Activated CD8-positive, alpha-beta T cell treated with anti-CD3 and anti-CD28 coated beads for 36 hours (primary cell): ENCODE measurements at regions not wholly inside any gene's neighbourhood (a gene's known extent, or its start where the extent isn't known, plus 50 kb on each side); places are given as distances from the start of the nearest gene placed in this dataset.

ENCODE experiments used
- ATAC-seq: fragments of 200-7000 bp; cut with Tn5 transposase; one replicate; pipeline ENCODE4 v1.10.0; 2021; ENCODE audit warnings: mild to moderate bottlenecking, moderate library complexity
- CTCF ChIA-PET: fragments of 350-600 bp; sonication (Branson Sonifier 250); formaldehyde crosslinking; loops from one replicate; lab custom pipeline; 2021; ENCODE audit warnings: antibody characterized with exemption; lab: Charles Lee
- POLR2A ChIA-PET: fragments of 350-600 bp; sonication (Branson Sonifier 250); formaldehyde crosslinking; loops from one replicate; lab custom pipeline; 2021; ENCODE audit warnings: antibody characterized with exemption; lab: Charles Lee
- DNase-seq: peaks from one replicate; pipeline ENCODE4 v3.0.0-alpha.2; 2020
- H3K27ac Mint-ChIP-seq: one replicate; pipeline ENCODE4 v1.8.0; 2021; ENCODE audit warnings: mild to moderate bottlenecking, mixed read lengths
- H3K27me3 Mint-ChIP-seq: one replicate; pipeline ENCODE4 v1.8.0; 2021; ENCODE audit warnings: mixed read lengths
- H3K36me3 Mint-ChIP-seq: one replicate; pipeline ENCODE4 v1.8.0; 2021; ENCODE audit warnings: low read depth, mixed read lengths
- H3K4me1 Mint-ChIP-seq: one replicate; pipeline ENCODE4 v1.8.0; 2021; ENCODE audit warnings: low read depth, mixed read lengths
- H3K4me3 Mint-ChIP-seq: one replicate; pipeline ENCODE4 v1.8.0; 2021; ENCODE audit warnings: mild to moderate bottlenecking, moderate library complexity, mixed read lengths
- H3K9me3 Mint-ChIP-seq: one replicate; pipeline ENCODE4 v1.8.0; 2021; ENCODE audit warnings: mixed read lengths
- CTCF ChIP-seq: fragments of 200-600 bp; IDR thresholded peaks from one replicate; pipeline ENCODE4 v1.8.0; 2022; ENCODE audit warnings: antibody characterized with exemption, mild to moderate bottlenecking
- intact Hi-C: fragments of 100-400 bp; cut with micrococcal nuclease; formaldehyde crosslinking; loops from one replicate; pipeline ENCODE4 v1.10.0; 2022

DNA sequence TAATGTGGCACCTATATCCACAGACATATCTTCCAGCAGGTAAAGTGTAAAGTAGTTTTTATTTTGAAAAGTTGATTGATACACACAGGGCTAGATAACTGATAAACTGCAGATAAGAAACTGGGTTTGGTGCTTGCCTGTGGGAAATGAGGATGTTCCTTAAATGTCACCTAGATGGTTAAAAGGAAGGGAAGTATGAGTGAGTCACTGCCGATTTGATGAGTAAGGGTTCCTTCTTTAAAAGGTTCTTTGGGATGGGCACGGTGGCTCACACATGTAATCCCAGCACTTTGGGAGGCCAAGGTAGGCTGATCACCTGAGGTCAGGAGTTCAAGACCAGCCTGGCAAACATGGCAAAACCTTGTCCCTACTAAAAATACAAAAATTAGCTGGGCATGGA is 73.8 kb upstream of the FRY start:
- Mint-ChIP-seq H3K4me1 (no peaks in the 10 kb centered on the region), H3K36me3 (no peaks in the 10 kb centered on the region), H3K27ac (no peak overlapping the region), H3K4me3 (no peak overlapping the region), H3K27me3 (no peaks in the 10 kb centered on the region), H3K9me3 (no peaks in the 10 kb centered on the region)
- no peak for TF ChIP-seq CTCF
- POLR2A ChIA-PET = no interaction called here
- intact Hi-C loops = no loop called here
- no peak for ATAC-seq
- DNase-seq = no peak
- CTCF ChIA-PET = interaction anchor here (1.3 kb wide), 1 partner anchor 48 kb away, joined by 3 read pairs; no protein-coding TSS in a partner anchor

DNA sequence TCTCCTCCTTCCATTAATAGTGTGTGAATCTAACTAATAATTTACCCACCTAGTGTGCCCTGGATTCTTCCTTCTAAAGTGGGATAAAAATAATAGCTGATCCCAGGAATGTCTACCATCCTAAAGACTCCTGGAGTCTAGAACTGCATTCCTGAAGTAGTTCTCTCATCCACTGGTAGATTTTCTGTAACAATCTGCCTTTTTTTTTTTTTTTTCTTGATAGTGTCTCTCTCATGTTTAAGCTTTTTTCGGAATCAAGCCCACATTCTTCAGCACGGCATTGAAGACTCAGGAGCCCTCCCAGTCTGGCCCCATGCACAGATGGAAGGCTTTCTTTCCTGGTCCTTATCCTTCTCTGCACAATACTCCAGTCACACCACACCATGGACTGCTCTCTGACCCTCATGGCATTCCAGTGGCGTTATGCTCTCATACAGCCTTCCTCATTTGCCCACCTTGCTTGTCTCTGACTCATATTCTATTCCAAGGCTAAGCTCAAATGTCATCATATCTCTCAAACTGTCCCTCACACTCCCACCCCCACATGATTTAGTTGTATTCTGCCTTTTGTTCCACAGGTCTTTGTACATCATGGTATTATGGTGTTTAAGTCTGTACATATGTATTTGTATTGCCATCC is 68.7 kb upstream of the FRY start:
- DNase-seq = no peak
- no peaks in the 10 kb centered on the region for H3K4me1 Mint-ChIP-seq
- ATAC-seq = no peak
- H3K27me3 Mint-ChIP-seq = peaks cover 3% of the 10 kb centered on the region
- intact Hi-C loops = no loop called here
- H3K4me3 Mint-ChIP-seq = no peak overlapping the region
- H3K9me3 Mint-ChIP-seq = peaks cover 3% of the 10 kb centered on the region
- ChIA-PET CTCF (interaction anchor here (1.3 kb wide), 1 partner anchor 53 kb away, joined by 5 read pairs; no protein-coding TSS in a partner anchor), POLR2A (no interaction called here)
- TF ChIP-seq CTCF = no peak
- H3K36me3 Mint-ChIP-seq = no peaks in the 10 kb centered on the region
- H3K27ac Mint-ChIP-seq = no peak overlapping the region

DNA sequence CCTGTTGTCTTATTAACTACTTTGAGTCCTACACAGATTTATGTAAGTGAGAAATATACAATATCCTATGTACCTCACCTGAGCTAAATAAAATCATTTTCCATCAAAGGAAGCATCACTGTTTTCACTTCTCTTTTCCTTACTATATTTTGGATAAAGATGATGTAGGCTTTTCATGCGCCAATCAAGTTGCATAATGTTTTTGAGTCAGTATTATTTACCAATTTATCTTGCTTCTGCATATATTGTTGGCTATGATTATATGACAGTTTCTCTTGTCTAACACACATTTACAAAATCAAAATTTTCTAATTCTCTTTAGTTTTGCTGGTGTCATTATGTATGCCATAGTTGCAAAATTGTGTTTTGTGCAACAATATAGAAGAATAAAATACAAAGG is 67.9 kb upstream of the FRY start:
- no peaks in the 10 kb centered on the region for H3K36me3 Mint-ChIP-seq
- CTCF ChIA-PET = interaction anchor here (1.3 kb wide), 1 partner anchor 11 kb away, joined by 3 read pairs; no protein-coding TSS in a partner anchor
- H3K27ac Mint-ChIP-seq = no peak overlapping the region
- H3K9me3 Mint-ChIP-seq = peaks cover 8% of the 10 kb centered on the region
- intact Hi-C loops = no loop called here
- no peak overlapping the region for H3K4me3 Mint-ChIP-seq
- POLR2A ChIA-PET = no interaction called here
- DNase-seq (no peak), ATAC-seq (no peak)
- TF ChIP-seq CTCF = no peak
- H3K4me1 Mint-ChIP-seq = no peaks in the 10 kb centered on the region
- peaks cover 3% of the 10 kb centered on the region for H3K27me3 Mint-ChIP-seq

GRCh38 chr13:31964168-31964567 is 67.4 kb upstream of the FRY start:
- TF ChIP-seq CTCF = no peak
- ATAC-seq (no peak), DNase-seq (no peak)
- Mint-ChIP-seq H3K9me3 (peaks cover 8% of the 10 kb centered on the region), H3K4me1 (no peaks in the 10 kb centered on the region), H3K4me3 (no peak overlapping the region), H3K27ac (no peak overlapping the region), H3K36me3 (no peaks in the 10 kb centered on the region), H3K27me3 (peaks cover 3% of the 10 kb centered on the region)
- ChIA-PET POLR2A (no interaction called here), CTCF (interaction anchor here (1.3 kb wide), 1 partner anchor 11 kb away, joined by 3 read pairs; no protein-coding TSS in a partner anchor)
- intact Hi-C loops = no loop called here

GRCh38 chr13:31965361-31966066 is 66.1 kb upstream of the FRY start:
- Mint-ChIP-seq H3K36me3 (no peaks in the 10 kb centered on the region), H3K4me3 (no peak overlapping the region), H3K27ac (no peak overlapping the region), H3K9me3 (peaks cover 8% of the 10 kb centered on the region), H3K27me3 (peaks cover 3% of the 10 kb centered on the region), H3K4me1 (no peaks in the 10 kb centered on the region)
- ChIA-PET POLR2A (no interaction called here), CTCF (no interaction called here)
- no peak for DNase-seq
- TF ChIP-seq CTCF = no peak
- intact Hi-C loops = no loop called here
- no peak for ATAC-seq
